Tibial nerve (tissue), 3 donors: ENCODE measurements at regions not wholly inside any gene's neighbourhood (a gene's known extent, or its start where the extent isn't known, plus 50 kb on each side); places are given as distances from the start of the nearest gene placed in this dataset.

Experiments used
- POLR2A ChIP-seq, 2 donors: fragments of 450-650 bp; IDR thresholded peaks; one replicate each; pipeline ENCODE4 v1.6.1; 2017; ENCODE audit warnings: antibody characterized with exemption in 2 of 2, mild to moderate bottlenecking in 2 of 2, moderate library complexity in 2 of 2
- TF ChIP-seq, protein P1 (sequence below), 5 experiments: fragments of 200-600 bp in 3 of 5; fragments of 450-650 bp in 2 of 5; sonication (generic) in 3 of 5; IDR thresholded peaks; one replicate each; pipeline ENCODE4 v1.5.1; 2016 to 2019; ENCODE audit warnings: antibody characterized with exemption in 5 of 5, mild to moderate bottlenecking in 3 of 5, moderate library complexity in 2 of 5

DNA sequence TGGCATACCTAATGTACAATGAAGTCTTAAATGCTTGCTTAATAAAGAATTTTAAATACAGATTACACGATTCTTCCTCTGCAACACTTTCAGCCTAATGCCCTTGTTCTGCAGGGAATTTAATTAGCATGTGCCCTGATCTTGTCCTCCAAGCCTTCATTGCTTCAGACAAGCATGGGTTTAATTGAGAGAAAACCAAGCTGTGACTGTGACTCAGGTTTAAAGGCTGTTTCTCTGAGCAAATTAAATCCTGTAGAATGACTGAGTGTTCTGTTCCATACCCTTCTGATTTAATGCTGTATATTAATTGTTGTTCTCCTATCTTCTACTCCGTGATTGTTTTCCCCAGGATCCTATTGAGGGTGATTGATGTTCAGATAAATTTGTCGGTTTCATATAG is 269.0 kb upstream of the PRMT6 start:
- TF ChIP-seq, protein P1, sequence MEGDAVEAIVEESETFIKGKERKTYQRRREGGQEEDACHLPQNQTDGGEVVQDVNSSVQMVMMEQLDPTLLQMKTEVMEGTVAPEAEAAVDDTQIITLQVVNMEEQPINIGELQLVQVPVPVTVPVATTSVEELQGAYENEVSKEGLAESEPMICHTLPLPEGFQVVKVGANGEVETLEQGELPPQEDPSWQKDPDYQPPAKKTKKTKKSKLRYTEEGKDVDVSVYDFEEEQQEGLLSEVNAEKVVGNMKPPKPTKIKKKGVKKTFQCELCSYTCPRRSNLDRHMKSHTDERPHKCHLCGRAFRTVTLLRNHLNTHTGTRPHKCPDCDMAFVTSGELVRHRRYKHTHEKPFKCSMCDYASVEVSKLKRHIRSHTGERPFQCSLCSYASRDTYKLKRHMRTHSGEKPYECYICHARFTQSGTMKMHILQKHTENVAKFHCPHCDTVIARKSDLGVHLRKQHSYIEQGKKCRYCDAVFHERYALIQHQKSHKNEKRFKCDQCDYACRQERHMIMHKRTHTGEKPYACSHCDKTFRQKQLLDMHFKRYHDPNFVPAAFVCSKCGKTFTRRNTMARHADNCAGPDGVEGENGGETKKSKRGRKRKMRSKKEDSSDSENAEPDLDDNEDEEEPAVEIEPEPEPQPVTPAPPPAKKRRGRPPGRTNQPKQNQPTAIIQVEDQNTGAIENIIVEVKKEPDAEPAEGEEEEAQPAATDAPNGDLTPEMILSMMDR (IDR thresholded peaks at IDR 0.05), result no peak
- no peak for TF ChIP-seq POLR2A (IDR thresholded peaks at IDR 0.05)
